Liver (tissue), 8 donors: ENCODE measurements at regions not wholly inside any gene's neighbourhood (a gene's known extent, or its start where the extent isn't known, plus 50 kb on each side); places are given as distances from the start of the nearest gene placed in this dataset.

Experiments used
- DNase-seq: peaks from one replicate; pipeline ENCODE4 v3.0.0-alpha.2; 2017; ENCODE audit warnings: low spot score
- H3K27ac ChIP-seq, 2 donors: one replicate each; pipeline ENCODE4 v1.7.0; 2013; ENCODE audit warnings: inconsistent platforms in 2 of 2, low read length in 2 of 2, control low read depth in 1 of 2, low read depth in 1 of 2, mild to moderate bottlenecking in 1 of 2
- H3K27me3 ChIP-seq, 4 donors: one replicate each; pipeline versions ENCODE4 v1.6.1 to v1.7.0; 2013; ENCODE audit warnings: low read length in 3 of 4, inconsistent platforms in 1 of 4, mild to moderate bottlenecking in 1 of 4, moderate library complexity in 1 of 4; ENCODE audit not compliant: control insufficient read depth in 4 of 4, insufficient read depth in 4 of 4
- H3K36me3 ChIP-seq, 4 donors: one replicate each; pipeline versions ENCODE4 v1.6.1 to v1.7.0; 2013; ENCODE audit warnings: low read length in 3 of 4, mild to moderate bottlenecking in 3 of 4, low read depth in 1 of 4, moderate library complexity in 1 of 4; ENCODE audit not compliant: control insufficient read depth in 4 of 4, insufficient read depth in 3 of 4
- H3K4me1 ChIP-seq, 4 donors: one replicate each; pipeline versions ENCODE4 v1.6.1 to v1.7.0; 2013; ENCODE audit warnings: low read length in 3 of 4, mild to moderate bottlenecking in 3 of 4, moderate library complexity in 1 of 4; ENCODE audit not compliant: control insufficient read depth in 4 of 4, insufficient read depth in 4 of 4
- H3K4me3 ChIP-seq, 3 donors: one replicate each; pipeline versions ENCODE4 v1.6.1 to v1.7.0; 2013; ENCODE audit warnings: low read length in 3 of 3, control low read depth in 1 of 3, low read depth in 1 of 3, mild to moderate bottlenecking in 1 of 3
- H3K9ac ChIP-seq, 2 donors: one replicate each; pipeline ENCODE4 v1.7.0; 2013; ENCODE audit warnings: low read length in 2 of 2, mild to moderate bottlenecking in 2 of 2, moderate library complexity in 2 of 2, control low read depth in 1 of 2, low read depth in 1 of 2
- H3K9me3 ChIP-seq, 4 donors: one replicate each; pipeline versions ENCODE4 v1.6.1 to v1.7.0; 2013; ENCODE audit warnings: low read length in 3 of 4; ENCODE audit not compliant: control insufficient read depth in 4 of 4
- ATF3 ChIP-seq: IDR thresholded peaks from 2 replicates; pipeline ENCODE4 v1.6.1; 2016; ENCODE audit warnings: antibody characterized with exemption
- CTCF ChIP-seq: fragments of 150-350 bp; IDR thresholded peaks from 2 replicates; pipeline ENCODE4 v1.5.1; 2017; ENCODE audit warnings: improper control_type of control experiment, low read depth, low read length; ENCODE audit not compliant: missing input control
- EGR1 ChIP-seq, 2 donors: IDR thresholded peaks; 2 replicates each; pipeline ENCODE4 v1.6.1; 2016 to 2018; ENCODE audit warnings: antibody characterized with exemption in 2 of 2, low read depth in 2 of 2
- FOXA1 ChIP-seq: IDR thresholded peaks from 2 replicates; pipeline ENCODE4 v1.6.1; 2016; ENCODE audit warnings: antibody characterized with exemption
- FOXA2 ChIP-seq: IDR thresholded peaks from 2 replicates; pipeline ENCODE4 v1.6.1; 2016; ENCODE audit warnings: antibody characterized with exemption
- GABPA ChIP-seq, 2 donors: IDR thresholded peaks in 1 of 2; conservative IDR thresholded peaks in 1 of 2; 2 replicates each; pipeline ENCODE4 v1.6.1; 2016; ENCODE audit warnings: antibody characterized with exemption in 2 of 2, mild to moderate bottlenecking in 1 of 2, moderate library complexity in 1 of 2
- HNF4A ChIP-seq, 2 donors: conservative IDR thresholded peaks; 2 replicates each; pipeline ENCODE4 v1.6.1; 2016; ENCODE audit warnings: antibody characterized with exemption in 2 of 2, mild to moderate bottlenecking in 2 of 2
- HNF4G ChIP-seq: IDR thresholded peaks from 2 replicates; pipeline ENCODE4 v1.6.1; 2016; ENCODE audit warnings: antibody characterized with exemption
- JUND ChIP-seq, 2 donors: IDR thresholded peaks; 2 replicates each; pipeline ENCODE4 v1.6.1; 2016; ENCODE audit warnings: antibody characterized with exemption in 2 of 2
- MAX ChIP-seq: IDR thresholded peaks from 2 replicates; pipeline ENCODE4 v1.6.1; 2016; ENCODE audit warnings: antibody characterized with exemption
- NR2F2 ChIP-seq: IDR thresholded peaks from 2 replicates; pipeline ENCODE4 v1.6.1; 2016; ENCODE audit warnings: antibody characterized with exemption
- RAD21 ChIP-seq, 2 donors: IDR thresholded peaks; 2 replicates each; pipeline ENCODE4 v1.6.1; 2016; ENCODE audit warnings: antibody characterized with exemption in 2 of 2, mild to moderate bottlenecking in 2 of 2
- REST ChIP-seq: IDR thresholded peaks from 2 replicates; pipeline ENCODE4 v1.6.1; 2016; ENCODE audit warnings: antibody characterized with exemption, mild to moderate bottlenecking
- RXRA ChIP-seq, 2 donors: IDR thresholded peaks; 2 replicates each; pipeline ENCODE4 v1.6.1; 2017 to 2018; ENCODE audit warnings: antibody characterized with exemption in 2 of 2, mild to moderate bottlenecking in 1 of 2
- SP1 ChIP-seq: IDR thresholded peaks from 2 replicates; pipeline ENCODE4 v1.6.1; 2018; ENCODE audit warnings: antibody characterized with exemption, mild to moderate bottlenecking
- TAF1 ChIP-seq: conservative IDR thresholded peaks from 2 replicates; pipeline ENCODE4 v1.6.1; 2016; ENCODE audit warnings: antibody characterized with exemption, mild to moderate bottlenecking
- YY1 ChIP-seq: IDR thresholded peaks from 2 replicates; pipeline ENCODE4 v1.6.1; 2016; ENCODE audit warnings: antibody characterized with exemption, mild to moderate bottlenecking
- ZBTB33 ChIP-seq: IDR thresholded peaks from 2 replicates; pipeline ENCODE4 v1.6.1; 2016; ENCODE audit warnings: antibody characterized with exemption
- WGBS: extraction: QIAGEN DNeasy Blood & Tissue Kit; methylation state at CpG from one replicate; pipeline ENCODE4 v1.1.7; 2013; 5-methylcytosine and 5-hydroxymethylcytosine counted together
- donor health status: healthy.
- donor health status: healthy.
- donor health status: healthy.
- donor health status: healthy.
- donor health status: healthy.

- no peak for TF ChIP-seq REST
These were observed 440.0 kb downstream of the PDCD6IP start (continued) for GRCh38 chr3:34238407-34238806.

- Histone ChIP-seq H3K9ac (no peak overlapping the region), H3K27ac (no peak overlapping the region), H3K9me3 (no peaks in the 10 kb centered on the region), H3K36me3 (no peaks in the 10 kb centered on the region), H3K4me3 (no peak overlapping the region), H3K4me1 (no peaks in the 10 kb centered on the region), H3K27me3 (no peaks in the 10 kb centered on the region)
- TF ChIP-seq RAD21 (IDR thresholded peaks at IDR 0.05) (no peak), TAF1 (no peak), HNF4A (conservative IDR thresholded peaks at IDR 0.05) (no peak), CTCF (no peak), EGR1 (IDR thresholded peaks at IDR 0.05; ENCODE audit: low read depth in 2 of 2) (no peak)
- no peak for DNase-seq
- 71% methylated on average over 4 of the region's 4 CpGs for WGBS
These were observed 440.9 kb downstream of the PDCD6IP start for GRCh38 chr3:34239287-34239686.

- no peaks in the 10 kb centered on the region for H3K9me3 ChIP-seq
These were observed 441.4 kb downstream of the PDCD6IP start for GRCh38 chr3:34239875-34240274.

More at GRCh38 chr3:34239875-34240274, 441.4 kb downstream of the PDCD6IP start:
- Histone ChIP-seq H3K27me3 (no peaks in the 10 kb centered on the region), H3K4me3 (no peak overlapping the region), H3K27ac (no peak overlapping the region), H3K9ac (no peak overlapping the region), H3K4me1 (no peaks in the 10 kb centered on the region), H3K36me3 (no peaks in the 10 kb centered on the region)
- no peak for DNase-seq
- TF ChIP-seq EGR1 (IDR thresholded peaks at IDR 0.05; ENCODE audit: low read depth in 2 of 2) (no peak), TAF1 (no peak), GABPA (IDR thresholded peaks at IDR 0.05 in 1 of 2, conservative IDR thresholded peaks at IDR 0.05 in 1 of 2) (no peak), FOXA2 (no peak), HNF4G (no peak), HNF4A (conservative IDR thresholded peaks at IDR 0.05) (no peak), MAX (no peak), RAD21 (IDR thresholded peaks at IDR 0.05) (no peak), NR2F2 (no peak), JUND (IDR thresholded peaks at IDR 0.05) (no peak), CTCF (no peak), ZBTB33 (no peak), ATF3 (no peak), YY1 (no peak), SP1 (no peak), FOXA1 (no peak), RXRA (IDR thresholded peaks at IDR 0.05) (no peak), REST (no peak)
